ENCODE measurements at regions not wholly inside any gene's neighbourhood (a gene's known extent, or its start where the extent isn't known, plus 50 kb on each side); places are given as distances from the start of the nearest gene placed in this dataset.
"Not testable (repeated sequence)": the region's sequence is repeated elsewhere in the genome, so short reads cannot be mapped to it uniquely, and the experiment has no call there.

DNA sequence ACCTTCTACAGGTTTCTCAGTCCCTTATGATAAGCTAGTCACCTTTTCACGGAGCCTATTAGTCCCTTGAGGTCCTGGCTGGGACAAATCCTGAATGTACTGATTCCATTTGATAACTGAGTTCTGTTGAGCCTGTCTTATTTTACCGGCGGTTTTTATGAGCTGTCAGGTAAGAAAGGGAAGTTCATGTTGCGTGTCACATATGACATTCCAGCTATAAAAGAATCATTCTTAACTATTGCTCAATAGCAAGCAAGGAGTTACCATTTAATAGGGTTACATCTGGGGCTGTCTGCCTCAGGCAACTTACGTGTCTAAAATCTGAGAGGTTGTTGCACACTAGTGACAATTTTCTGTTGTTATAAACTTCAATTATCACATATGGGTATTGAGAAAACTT lies 394.6 kb downstream of the TECRL start:
- no peak for DNase-seq (ENCODE audit: low read depth in 2 of 2)

DNA sequence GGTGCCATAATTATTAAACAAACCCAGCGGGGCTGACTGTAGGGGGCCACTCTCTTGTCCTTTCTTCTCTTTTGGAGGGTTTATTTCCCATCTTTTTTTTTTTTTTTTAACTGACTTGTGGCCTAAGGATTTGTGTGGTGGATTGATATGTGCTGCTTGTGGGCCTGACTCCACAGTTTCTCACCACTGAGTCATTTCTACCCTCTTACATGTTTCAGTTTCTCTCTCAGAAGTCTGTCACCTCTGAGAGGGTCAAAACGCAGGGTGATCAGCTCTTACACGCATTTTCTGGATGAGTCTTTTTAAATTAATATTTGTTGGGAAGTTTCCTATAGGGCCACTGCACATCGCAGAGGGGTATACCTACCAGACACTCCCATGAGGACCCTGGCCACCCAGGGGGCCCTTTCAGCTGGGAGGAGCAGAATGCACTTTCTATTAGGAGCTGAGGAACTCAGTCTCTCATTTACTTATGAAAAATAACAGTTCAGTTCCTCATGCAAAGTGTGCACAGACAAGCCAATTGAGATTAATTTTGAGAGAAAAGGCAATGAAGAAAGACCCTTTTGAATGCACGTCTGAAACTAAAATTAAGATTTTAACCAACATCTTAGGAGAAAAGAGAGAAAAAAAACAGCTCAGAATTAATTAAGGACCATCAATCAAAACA lies 407.9 kb downstream of the TECRL start:
- no peak for DNase-seq (ENCODE audit: low read depth in 2 of 2)

- DNase-seq (ENCODE audit: low read depth in 2 of 2), result no peak
Observed at GRCh38 chr4:64000241-64000640, 409.0 kb downstream of the TECRL start.

- DNase-seq (ENCODE audit: low read depth in 2 of 2), result no peak
Observed at GRCh38 chr4:63986253-63986652, 423.0 kb downstream of the TECRL start.

DNA sequence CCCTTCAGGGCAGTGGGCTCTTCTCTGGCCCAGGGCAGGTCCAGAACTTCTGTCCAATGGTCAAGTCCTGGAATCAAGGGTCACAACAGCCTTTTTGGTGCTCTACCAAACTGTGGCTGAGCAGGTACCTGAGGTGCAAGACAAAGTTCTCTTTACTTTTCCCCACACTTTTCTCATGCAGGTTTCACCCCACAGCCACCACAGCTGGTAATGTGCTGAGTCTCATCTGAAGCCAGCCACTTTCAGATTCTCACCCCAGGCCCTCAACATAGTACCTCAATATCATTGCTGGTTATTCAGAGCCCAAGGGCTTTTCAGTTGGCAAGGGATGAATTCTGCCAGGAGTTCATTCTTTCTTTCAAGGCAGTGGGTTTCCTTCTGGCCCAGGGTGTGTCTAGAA lies 426.0 kb downstream of the TECRL start:
- DNase-seq (ENCODE audit: low read depth in 2 of 2), result no peak

DNA sequence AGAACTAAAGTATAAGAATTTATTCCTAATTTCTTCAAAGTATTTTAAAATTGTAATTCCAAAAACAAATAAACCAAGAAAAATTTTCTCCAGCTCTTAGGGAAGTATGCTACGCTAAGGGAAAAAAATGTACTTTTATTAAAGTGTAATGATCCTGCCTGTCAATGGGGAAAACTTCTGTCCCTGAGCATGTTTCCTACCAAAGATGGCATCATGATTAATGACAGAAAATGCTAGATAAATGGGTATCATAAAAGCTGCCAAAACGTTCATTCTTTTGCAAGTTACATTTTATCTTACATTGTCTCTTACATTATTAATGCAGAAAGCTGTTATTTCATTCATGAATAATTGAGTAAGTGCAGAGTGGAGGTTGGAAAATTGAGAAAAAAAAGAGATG lies 443.4 kb downstream of the TECRL start:
- no peak for DNase-seq (ENCODE audit: low read depth in 2 of 2)

DNA sequence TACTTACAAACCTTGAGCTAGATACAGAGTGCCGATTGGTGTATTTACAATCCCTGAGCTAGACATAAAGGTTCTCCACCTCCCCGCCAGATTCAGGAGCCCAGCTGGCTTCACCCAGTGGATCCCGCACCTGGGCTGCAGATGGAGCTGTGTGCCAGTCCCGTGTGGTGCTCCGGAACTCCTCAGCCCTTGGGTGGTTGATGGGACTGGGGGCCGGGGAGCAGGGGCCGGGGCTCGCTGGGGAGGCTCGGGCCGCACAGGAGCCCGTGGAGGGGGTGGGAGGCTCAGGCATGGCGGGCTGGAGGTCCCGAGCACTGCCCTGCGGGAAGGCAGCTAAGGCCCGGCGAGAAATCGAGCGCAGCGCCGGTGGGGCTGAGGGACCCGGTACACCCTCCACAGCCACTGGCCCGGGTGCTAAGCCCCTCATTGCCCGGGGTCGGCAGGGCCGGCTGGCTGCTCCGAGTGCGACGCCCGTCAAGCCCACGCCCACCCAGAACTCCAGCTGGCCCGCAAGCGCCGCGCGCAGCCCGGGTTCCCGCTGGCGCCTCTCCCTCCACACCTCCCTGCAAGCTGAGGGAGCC lies 466.5 kb downstream of the TECRL start:
- not testable (repeated sequence) for DNase-seq (ENCODE audit: low read depth in 2 of 2)

DNA sequence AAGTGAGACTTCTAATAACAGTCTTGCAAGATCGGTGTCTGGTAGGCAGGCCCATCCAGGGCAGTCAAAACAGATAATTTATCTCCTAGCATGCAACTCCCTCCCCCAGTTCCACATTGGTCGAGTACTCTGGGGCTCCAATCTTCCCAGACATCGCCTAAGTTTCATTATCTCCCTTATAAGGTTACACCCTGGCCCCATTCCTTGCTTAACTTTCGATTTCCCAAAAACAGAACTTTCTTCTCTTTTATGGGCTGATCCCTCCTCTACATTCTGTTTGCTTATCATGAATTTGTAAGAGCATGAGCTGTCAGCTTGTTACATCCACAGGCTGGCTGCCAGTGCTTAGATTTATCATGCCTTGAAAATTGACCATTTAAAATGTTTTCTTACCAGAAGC lies 471.3 kb downstream of the TECRL start:
- DNase-seq (ENCODE audit: low read depth in 2 of 2), result no peak

DNA sequence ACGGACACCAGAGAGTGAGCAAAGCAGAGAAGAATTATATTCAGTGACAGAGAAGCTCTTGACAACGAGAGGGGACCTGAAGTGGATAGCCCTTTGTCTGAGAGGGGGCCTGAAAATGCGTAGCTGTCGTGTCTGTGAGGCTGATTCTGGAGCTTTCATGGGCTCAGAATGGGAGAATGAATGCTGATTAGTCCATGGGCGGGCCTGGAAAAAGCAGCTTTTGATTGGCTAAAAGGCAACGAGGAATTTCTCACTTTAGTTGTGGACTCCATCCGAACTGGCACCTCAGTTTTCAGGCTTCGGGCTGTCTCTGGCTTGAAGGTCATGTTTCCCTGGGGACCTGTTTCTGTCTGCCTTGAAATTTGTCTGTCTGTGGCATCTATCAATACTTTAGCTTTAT lies 487.1 kb downstream of the TECRL start:
- DNase-seq (ENCODE audit: low read depth in 2 of 2), result no peak

DNA sequence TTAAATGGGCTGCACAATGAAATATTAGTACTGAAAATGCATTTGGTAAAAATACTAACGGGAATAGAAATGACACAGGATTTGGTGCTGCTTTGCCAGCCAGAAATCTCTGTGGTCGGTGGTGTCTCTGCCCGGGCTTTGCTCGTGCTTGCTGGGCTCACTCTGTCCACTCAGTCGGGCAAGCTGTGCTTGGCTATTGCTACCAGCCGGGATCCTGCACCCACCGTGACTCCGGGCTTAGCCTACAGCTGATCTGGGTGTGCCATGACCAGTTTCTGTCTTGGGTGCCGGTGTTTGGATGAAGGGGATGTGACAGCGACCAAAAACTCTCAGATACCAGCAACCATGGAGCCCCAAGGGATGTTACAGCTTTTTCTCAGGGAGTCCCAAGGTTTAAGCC lies 487.7 kb downstream of the TECRL start:
- no peak for DNase-seq (ENCODE audit: low read depth in 2 of 2)

GRCh38 chr4:63919636-63920365 lies 489.4 kb downstream of the TECRL start:
- DNase-seq (ENCODE audit: low read depth in 2 of 2), result no peak

DNA sequence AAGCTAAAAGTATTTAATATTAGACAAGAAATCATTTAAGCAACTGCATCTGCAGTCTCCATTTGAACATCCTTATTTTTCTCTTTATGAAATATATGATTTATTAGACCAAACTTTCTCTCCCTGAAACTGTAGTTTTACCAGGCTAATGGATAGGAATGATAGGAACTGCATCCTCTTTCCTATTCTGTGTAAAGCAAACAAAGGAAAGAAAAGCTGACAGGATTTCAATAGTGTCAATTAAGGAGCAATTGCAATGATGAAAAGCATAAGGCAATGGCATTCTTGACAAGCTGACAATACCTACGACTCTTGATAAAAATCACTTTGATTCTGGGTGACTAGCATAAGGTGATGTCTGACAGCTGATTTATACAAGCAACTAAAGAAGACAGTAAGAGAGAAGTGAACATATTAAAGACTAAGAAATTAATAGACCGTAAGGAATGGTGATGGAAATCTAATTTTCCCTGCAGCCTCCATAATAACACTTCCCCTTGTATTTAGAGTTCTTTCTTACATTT lies 502.5 kb downstream of the TECRL start:
- DNase-seq (ENCODE audit: low read depth in 2 of 2), result no peak

DNA sequence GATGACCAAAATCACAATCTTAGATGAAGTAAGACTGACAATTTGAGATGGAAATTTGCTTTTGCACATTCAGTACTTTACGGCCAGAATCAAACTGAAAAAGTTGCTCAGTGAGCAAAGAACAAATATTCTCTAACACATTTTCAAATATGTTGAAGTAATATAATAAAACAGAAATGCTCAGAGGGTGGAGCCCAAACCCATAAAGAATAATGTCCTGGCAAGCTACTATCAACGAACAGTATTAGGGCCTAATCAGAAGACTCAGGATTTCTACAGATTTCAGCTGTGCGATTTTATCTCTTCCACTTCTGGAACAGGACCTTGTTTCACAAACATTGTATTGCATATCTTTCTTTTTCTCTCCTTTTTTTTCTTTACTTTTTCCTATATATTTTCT lies 505.0 kb downstream of the TECRL start:
- DNase-seq (ENCODE audit: low read depth in 2 of 2), result no peak

DNA sequence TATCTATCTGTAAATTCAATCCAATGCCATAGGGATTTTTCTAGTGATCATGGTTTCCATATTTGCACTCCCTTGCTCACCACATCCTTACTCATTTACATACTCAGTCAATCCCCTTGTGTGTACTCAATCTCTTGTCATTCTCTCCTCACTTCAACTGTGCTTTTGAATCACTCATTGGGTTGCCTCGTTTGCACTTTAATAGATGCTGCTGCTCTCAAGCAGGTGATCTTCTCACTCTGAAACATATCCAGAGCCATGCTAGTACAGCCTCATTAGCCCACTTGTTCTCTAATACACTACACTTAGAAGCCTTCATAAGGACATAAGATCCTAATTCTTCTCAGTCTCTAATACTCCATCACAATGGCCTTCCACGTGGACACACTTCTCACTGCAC lies 507.9 kb downstream of the TECRL start:
- no peak for DNase-seq (ENCODE audit: low read depth in 2 of 2)

- no peak for DNase-seq (ENCODE audit: low read depth in 2 of 2)
Observed at GRCh38 chr4:63898961-63899360, 510.3 kb downstream of the TECRL start.

GRCh38 chr4:63894161-63894560 lies 515.1 kb downstream of the TECRL start:
- no peak for DNase-seq (ENCODE audit: low read depth in 2 of 2)

- no peak for DNase-seq (ENCODE audit: low read depth in 2 of 2)
Observed at GRCh38 chr4:63869370-63869769, 539.9 kb downstream of the TECRL start.

GRCh38 chr4:63851496-63851895 lies 557.8 kb downstream of the TECRL start:
- no peak for DNase-seq (ENCODE audit: low read depth in 2 of 2)

- DNase-seq (ENCODE audit: low read depth in 2 of 2), result no peak
Observed at GRCh38 chr4:63841266-63841665, 568.0 kb downstream of the TECRL start.

DNA sequence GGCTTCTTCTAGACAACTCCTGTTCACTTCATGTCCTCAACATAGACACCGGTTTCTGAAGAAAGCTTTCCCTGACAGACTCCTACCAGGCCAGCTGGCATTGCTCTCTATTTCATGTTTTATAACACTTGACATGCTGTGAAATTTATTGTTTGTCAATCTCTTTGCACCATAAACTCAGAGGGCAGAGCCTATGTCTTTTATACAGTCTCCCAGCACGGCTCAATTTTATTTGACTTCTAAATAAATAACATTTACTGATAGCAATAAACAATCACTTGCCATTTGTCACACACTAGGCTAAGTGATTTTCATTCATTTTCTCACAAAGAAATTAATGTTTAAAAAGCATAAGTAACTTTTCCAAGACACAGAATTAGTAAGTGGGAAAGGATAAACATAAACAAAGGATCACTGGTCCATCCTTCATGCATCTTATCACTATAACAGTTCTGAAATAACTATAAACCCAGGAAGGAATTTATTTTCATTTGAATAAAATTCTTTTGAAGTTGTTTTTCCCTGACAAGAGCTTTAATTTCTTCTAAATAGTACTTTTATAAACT lies 577.6 kb downstream of the TECRL start:
- DNase-seq (ENCODE audit: low read depth in 2 of 2), result no peak

DNA sequence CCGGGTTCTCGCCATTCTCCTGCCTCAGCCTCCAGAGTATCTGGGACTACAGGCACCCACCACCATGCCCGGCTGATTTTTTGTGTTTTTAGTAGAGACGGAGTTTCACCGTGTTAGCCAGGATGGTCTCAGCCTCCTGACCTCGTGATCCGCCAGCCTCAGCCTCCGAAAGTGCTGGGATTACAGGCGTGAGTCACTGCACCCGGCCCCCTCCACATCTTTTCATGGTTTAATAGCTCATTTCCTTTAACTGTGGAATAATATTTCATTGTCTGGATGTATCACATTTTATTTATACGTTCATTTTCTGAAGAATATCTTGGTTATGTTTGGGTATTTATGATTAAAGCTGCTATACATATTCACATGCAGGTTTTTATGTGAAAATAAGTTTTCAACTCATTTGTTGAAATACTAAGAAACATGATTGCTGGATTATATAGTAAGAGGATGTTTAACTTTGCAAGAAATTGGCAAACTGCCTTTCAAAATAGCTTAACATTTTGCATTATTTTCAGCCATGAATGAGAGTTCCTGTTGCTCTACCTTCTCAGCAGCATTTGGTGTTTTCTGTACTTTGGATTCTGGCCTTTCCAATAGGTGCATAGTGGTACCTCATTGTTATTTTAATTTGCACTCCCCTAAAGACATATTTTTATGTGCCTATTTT lies 591.9 kb downstream of the TECRL start:
- no peak for DNase-seq (ENCODE audit: low read depth in 2 of 2)
